PC-9 (cell line): ENCODE measurements at regions not wholly inside any gene's neighbourhood (a gene's known extent, or its start where the extent isn't known, plus 50 kb on each side); places are given as distances from the start of the nearest gene placed in this dataset.

Source experiments
- BruUV-seq: library from RNA; stranded (reverse); fragments of 400-500 nt; replicated peaks from 2 replicates; lab custom pipeline; 2021; lab: Mats Ljungman, UMichigan
- CTCF ChIA-PET: fragments of 300-600 bp; sonication (Branson Sonifier 250); formaldehyde crosslinking; loops from one replicate; lab custom pipeline; 2022; ENCODE audit warnings: antibody characterized with exemption; lab: Charles Lee
- POLR2A ChIA-PET: fragments of 300-600 bp; sonication (Branson Sonifier 250); formaldehyde crosslinking; loops from one replicate; lab custom pipeline; 2022; ENCODE audit warnings: antibody characterized with exemption; ENCODE audit not compliant: unreplicated experiment; lab: Charles Lee
- DNase-seq, 2 experiments: peaks; one replicate each; pipeline versions ENCODE4 v3.0.0 to v3.0.0-alpha.2; 2015 to 2022; ENCODE audit warnings: mixed read lengths in 1 of 2
- H2AFZ ChIP-seq: fragments of 200-600 bp; sonication (generic); 2 replicates; pipeline ENCODE4 v1.8.1; 2017; ENCODE audit warnings: antibody characterized with exemption
- H3F3A ChIP-seq: fragments of 200-600 bp; sonication (generic); 2 replicates; pipeline ENCODE4 v1.8.1; 2017; ENCODE audit warnings: antibody characterized with exemption, mild to moderate bottlenecking, low read depth; ENCODE audit not compliant: insufficient read depth
- H3K27ac ChIP-seq: fragments of 200-600 bp; sonication (generic); 2 replicates; pipeline ENCODE4 v1.6.1; 2016; ENCODE audit warnings: mixed run types
- H3K27me3 ChIP-seq: fragments of 200-600 bp; sonication (generic); 2 replicates; pipeline ENCODE4 v1.6.1; 2016; ENCODE audit warnings: low read depth, mixed run types; ENCODE audit not compliant: insufficient read depth
- H3K36me3 ChIP-seq: fragments of 200-600 bp; sonication (generic); 2 replicates; pipeline ENCODE4 v1.6.1; 2016; ENCODE audit warnings: low read depth, mixed run types
- H3K4me1 ChIP-seq: fragments of 200-600 bp; sonication (generic); replicated peaks from 2 replicates; pipeline ENCODE4 v1.6.1; 2016; ENCODE audit warnings: mixed run types; ENCODE audit not compliant: insufficient read depth
- H3K4me2 ChIP-seq: fragments of 200-600 bp; sonication (generic); 2 replicates; pipeline ENCODE4 v1.6.1; 2017; ENCODE audit warnings: mixed run types
- H3K4me3 ChIP-seq: fragments of 200-600 bp; sonication (generic); 2 replicates; pipeline ENCODE4 v1.6.1; 2016; ENCODE audit warnings: mixed run types
- H3K79me2 ChIP-seq: fragments of 200-600 bp; sonication (generic); 2 replicates; pipeline ENCODE4 v1.6.1; 2017; ENCODE audit warnings: low read depth, mixed run types
- H3K9me2 ChIP-seq: fragments of 200-600 bp; sonication (generic); 2 replicates; pipeline ENCODE4 v1.8.1; 2017; ENCODE audit warnings: mild to moderate bottlenecking; ENCODE audit not compliant: insufficient read depth
- H3K9me3 ChIP-seq: fragments of 200-600 bp; sonication (generic); 2 replicates; pipeline ENCODE4 v1.8.1; 2016; ENCODE audit warnings: low read depth; ENCODE audit not compliant: insufficient read depth
- H4K20me1 ChIP-seq: fragments of 200-600 bp; sonication (generic); 2 replicates; pipeline ENCODE4 v1.8.1; 2017; ENCODE audit not compliant: insufficient read depth
- CTCF ChIP-seq: fragments of 200-600 bp; sonication (generic); conservative IDR thresholded peaks from 2 replicates; pipeline ENCODE4 v1.6.1; 2017; ENCODE audit warnings: mixed run types, antibody characterized with exemption, mild to moderate bottlenecking, moderate library complexity
- EZH2 ChIP-seq: fragments of 200-600 bp; sonication (generic); IDR thresholded peaks from 2 replicates; pipeline ENCODE4 v1.8.0; 2017; ENCODE audit warnings: antibody characterized with exemption, low read depth
- intact Hi-C: fragments of 100-400 bp; cut with micrococcal nuclease; formaldehyde crosslinking; loops from one replicate; pipeline ENCODE4 v1.10.0; 2022; ENCODE audit not compliant: unreplicated experiment

GRCh38 chr3:147915057-147915456, 505.9 kb downstream of the ZIC1 start:
- TF ChIP-seq EZH2: no peak
- TF ChIP-seq CTCF: no peak
- no peaks in the 10 kb centered on the region for H3K79me2 ChIP-seq
- H3K9me2 ChIP-seq: no peaks in the 10 kb centered on the region; the same call in 1 of the 2 replicates
- no peak overlapping the region for H3K27ac ChIP-seq
- intact Hi-C loops: no loop called here
- H3K36me3 ChIP-seq: no peaks in the 10 kb centered on the region
- BruUV-seq: no TSS peak
- no peak overlapping the region for H3K4me2 ChIP-seq
- CTCF ChIA-PET: no interaction called here
- POLR2A ChIA-PET: interaction anchor here (0.6 kb wide), 1 partner anchor 1059 kb away, joined by 5 read pairs; no protein-coding TSS in a partner anchor
- H3K9me3 ChIP-seq: no peaks in the 10 kb centered on the region
- no peaks in the 10 kb centered on the region for H4K20me1 ChIP-seq
- H3K4me1 ChIP-seq: no peaks in the 10 kb centered on the region
- H2AFZ ChIP-seq: no peak overlapping the region
- no peaks in the 10 kb centered on the region for H3K27me3 ChIP-seq
- no peak for DNase-seq
- H3K4me3 ChIP-seq: no peak overlapping the region
- H3F3A ChIP-seq: no peaks in the 10 kb centered on the region

- H3K36me3 ChIP-seq: no peaks in the 10 kb centered on the region
- no peak overlapping the region for H3K27ac ChIP-seq
- no peak for TF ChIP-seq EZH2
- TF ChIP-seq CTCF: no peak
- H3K4me1 ChIP-seq: no peaks in the 10 kb centered on the region
- H2AFZ ChIP-seq: 0 out of 2 replicates have a peak overlapping the region, but pooled peaks have one; percentile 8
- no peaks in the 10 kb centered on the region; the same call in 1 of the 2 replicates for H3K9me2 ChIP-seq
- H4K20me1 ChIP-seq: no peaks in the 10 kb centered on the region
- H3K27me3 ChIP-seq: no peaks in the 10 kb centered on the region
- H3F3A ChIP-seq: no peaks in the 10 kb centered on the region
- intact Hi-C loops: no loop called here
- no peak overlapping the region for H3K4me2 ChIP-seq
- POLR2A ChIA-PET: no interaction called here
- H3K4me3 ChIP-seq: no peak overlapping the region
- BruUV-seq: no TSS peak
- CTCF ChIA-PET: no interaction called here
- H3K9me3 ChIP-seq: no peaks in the 10 kb centered on the region
- no peak for DNase-seq
- no peaks in the 10 kb centered on the region for H3K79me2 ChIP-seq
Measured at GRCh38 chr3:147919496-147919895, 510.3 kb downstream of the ZIC1 start.

- Histone ChIP-seq H3K4me2 (0 out of 2 replicates have a peak overlapping the region, but pooled peaks have one; percentile 7), H3K27me3 (no peaks in the 10 kb centered on the region), H3K9me3 (no peaks in the 10 kb centered on the region), H2AFZ (peak overlapping the region; percentile 71), H3K79me2 (no peaks in the 10 kb centered on the region), H3K9me2 (no peaks in the 10 kb centered on the region; the same call in 1 of the 2 replicates), H4K20me1 (no peaks in the 10 kb centered on the region), H3K27ac (no peak overlapping the region), H3K4me1 (no peaks in the 10 kb centered on the region), H3K4me3 (no peak overlapping the region), H3F3A (no peaks in the 10 kb centered on the region), H3K36me3 (no peaks in the 10 kb centered on the region)
- no peak for DNase-seq
- TF ChIP-seq EZH2 (no peak), CTCF (no peak)
- no TSS peak for BruUV-seq
- ChIA-PET CTCF (no interaction called here), POLR2A (no interaction called here)
- intact Hi-C loops: no loop called here
Measured at GRCh38 chr3:147921051-147921450, 511.9 kb downstream of the ZIC1 start.
